22Rv1 (cell line): ENCODE measurements at regions not wholly inside any gene's neighbourhood (a gene's known extent, or its start where the extent isn't known, plus 50 kb on each side); places are given as distances from the start of the nearest gene placed in this dataset.
"Not testable (repeated sequence)": the region's sequence is repeated elsewhere in the genome, so short reads cannot be mapped to it uniquely, and the experiment has no call there.

Experiments used
- H3K27ac ChIP-seq: fragments of 450-650 bp; 2 replicates; pipeline ENCODE4 v1.5.1; 2017
- CTCF ChIP-seq: fragments of 450-650 bp; IDR thresholded peaks from 2 replicates; pipeline ENCODE4 v1.5.1; 2017; ENCODE audit warnings: mild to moderate bottlenecking
- ZFX ChIP-seq: fragments of 450-650 bp; IDR thresholded peaks from 2 replicates; pipeline ENCODE4 v1.6.1; 2017; ENCODE audit warnings: antibody characterized with exemption, borderline replicate concordance

- TF ChIP-seq ZFX = no peak
- TF ChIP-seq CTCF = no peak
- no peak overlapping the region for H3K27ac ChIP-seq
These were observed 106.8 kb upstream of the IL12A start for GRCh38 chr3:159881828-159882309.

- TF ChIP-seq ZFX = no peak
- no peak for TF ChIP-seq CTCF
- H3K27ac ChIP-seq = no peak overlapping the region
These were observed 106.3 kb upstream of the IL12A start for GRCh38 chr3:159882367-159882766.

- no peak overlapping the region for H3K27ac ChIP-seq
- TF ChIP-seq CTCF = no peak
- TF ChIP-seq ZFX = no peak
These were observed 105.5 kb upstream of the IL12A start for GRCh38 chr3:159882790-159883779.

- TF ChIP-seq ZFX = no peak
- peak; percentile 74 for TF ChIP-seq CTCF
- no peak overlapping the region for H3K27ac ChIP-seq
These were observed 103.8 kb upstream of the IL12A start for GRCh38 chr3:159884661-159885402.

GRCh38 chr3:159886050-159886449 is 102.6 kb upstream of the IL12A start:
- H3K27ac ChIP-seq = no peak overlapping the region
- TF ChIP-seq ZFX (no peak), CTCF (no peak)

- not testable (repeated sequence) for H3K27ac ChIP-seq
These were observed 102.1 kb upstream of the IL12A start for GRCh38 chr3:159886530-159886929.

GRCh38 chr3:159887168-159887567 is 101.5 kb upstream of the IL12A start:
- H3K27ac ChIP-seq = no peak overlapping the region
- TF ChIP-seq CTCF (no peak), ZFX (no peak)
